ENCODE measurements at regions not wholly inside any gene's neighbourhood (a gene's known extent, or its start where the extent isn't known, plus 50 kb on each side); places are given as distances from the start of the nearest gene placed in this dataset.

GRCh38 chr4:17414392-17414791, 97.5 kb downstream of the QDPR start:
- no peak overlapping the region for H3K9ac ChIP-seq
- no peaks in the 10 kb centered on the region for H3K4me1 ChIP-seq
- H3K4me3 ChIP-seq (ENCODE audit: low read depth, low read length), result no peak overlapping the region
- H2AFZ ChIP-seq, result no peak overlapping the region
- H3K36me3 ChIP-seq (ENCODE audit: control insufficient read depth, insufficient read depth, low read length), result no peaks in the 10 kb centered on the region
- no peaks in the 10 kb centered on the region for H3K9me3 ChIP-seq (ENCODE audit: control insufficient read depth, low read length)
- H3K27ac ChIP-seq, result no peak overlapping the region
- no peaks in the 10 kb centered on the region for H3K27me3 ChIP-seq (ENCODE audit: control insufficient read depth, insufficient read depth, low read length)
- H3K4me2 ChIP-seq (ENCODE audit: low read length), result no peak overlapping the region
- H3K79me2 ChIP-seq, result no peaks in the 10 kb centered on the region
- TF ChIP-seq, protein P1, sequence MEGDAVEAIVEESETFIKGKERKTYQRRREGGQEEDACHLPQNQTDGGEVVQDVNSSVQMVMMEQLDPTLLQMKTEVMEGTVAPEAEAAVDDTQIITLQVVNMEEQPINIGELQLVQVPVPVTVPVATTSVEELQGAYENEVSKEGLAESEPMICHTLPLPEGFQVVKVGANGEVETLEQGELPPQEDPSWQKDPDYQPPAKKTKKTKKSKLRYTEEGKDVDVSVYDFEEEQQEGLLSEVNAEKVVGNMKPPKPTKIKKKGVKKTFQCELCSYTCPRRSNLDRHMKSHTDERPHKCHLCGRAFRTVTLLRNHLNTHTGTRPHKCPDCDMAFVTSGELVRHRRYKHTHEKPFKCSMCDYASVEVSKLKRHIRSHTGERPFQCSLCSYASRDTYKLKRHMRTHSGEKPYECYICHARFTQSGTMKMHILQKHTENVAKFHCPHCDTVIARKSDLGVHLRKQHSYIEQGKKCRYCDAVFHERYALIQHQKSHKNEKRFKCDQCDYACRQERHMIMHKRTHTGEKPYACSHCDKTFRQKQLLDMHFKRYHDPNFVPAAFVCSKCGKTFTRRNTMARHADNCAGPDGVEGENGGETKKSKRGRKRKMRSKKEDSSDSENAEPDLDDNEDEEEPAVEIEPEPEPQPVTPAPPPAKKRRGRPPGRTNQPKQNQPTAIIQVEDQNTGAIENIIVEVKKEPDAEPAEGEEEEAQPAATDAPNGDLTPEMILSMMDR (IDR thresholded peaks at IDR 0.05), result no peak

DNA sequence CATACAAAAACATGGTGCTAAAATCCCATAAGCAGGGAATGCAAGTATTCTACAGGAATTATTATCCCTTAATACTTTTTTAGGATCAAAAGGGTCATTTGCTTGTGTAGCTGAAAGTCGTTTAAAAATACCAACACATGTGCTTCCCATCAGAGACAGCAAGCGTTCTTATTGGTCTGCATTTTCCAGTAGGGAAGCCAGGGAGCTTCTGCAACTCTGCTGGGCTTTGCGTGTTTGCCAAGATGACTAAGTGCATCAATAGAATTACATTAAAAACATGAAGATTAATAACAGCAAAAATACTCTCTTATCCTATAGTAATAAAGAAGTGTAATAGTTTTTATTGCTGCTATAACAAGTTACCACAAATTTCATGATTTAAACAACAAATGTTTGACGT, 111.2 kb downstream of the QDPR start:
- Histone ChIP-seq H2AFZ (no peak overlapping the region), H3K4me2 (ENCODE audit: low read length) (no peak overlapping the region), H3K4me3 (ENCODE audit: low read depth, low read length) (no peak overlapping the region), H3K4me1 (no peaks in the 10 kb centered on the region), H3K79me2 (no peaks in the 10 kb centered on the region), H3K9me3 (ENCODE audit: control insufficient read depth, low read length) (no peaks in the 10 kb centered on the region), H3K27me3 (ENCODE audit: control insufficient read depth, insufficient read depth, low read length) (no peaks in the 10 kb centered on the region), H3K36me3 (ENCODE audit: control insufficient read depth, insufficient read depth, low read length) (no peaks in the 10 kb centered on the region), H3K9ac (no peak overlapping the region), H3K27ac (no peak overlapping the region)
- TF ChIP-seq, protein P1 (IDR thresholded peaks at IDR 0.05), result no peak

DNA sequence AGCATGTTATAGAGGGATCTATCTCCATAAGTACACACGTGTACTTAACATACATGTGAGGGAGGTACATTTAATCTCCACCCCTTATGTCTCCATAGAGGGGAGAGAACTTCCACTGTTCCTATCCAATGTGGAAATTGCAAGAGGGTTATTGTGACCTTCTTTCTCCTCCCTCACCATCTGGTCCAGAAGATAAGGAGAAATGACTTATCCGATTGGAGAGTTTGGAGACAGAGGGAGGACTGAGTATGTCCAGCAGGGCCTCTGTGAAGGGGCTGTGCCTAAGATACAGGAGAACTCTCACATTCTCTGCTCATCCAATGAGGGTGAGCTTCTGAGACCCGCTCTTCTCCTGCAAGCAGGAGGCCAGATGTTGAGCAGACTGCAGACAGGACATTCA, 113.1 kb downstream of the QDPR start:
- Histone ChIP-seq H2AFZ (no peak overlapping the region), H3K36me3 (ENCODE audit: control insufficient read depth, insufficient read depth, low read length) (no peaks in the 10 kb centered on the region), H3K4me2 (ENCODE audit: low read length) (no peak overlapping the region), H3K9ac (no peak overlapping the region), H3K27me3 (ENCODE audit: control insufficient read depth, insufficient read depth, low read length) (no peaks in the 10 kb centered on the region), H3K27ac (no peak overlapping the region), H3K9me3 (ENCODE audit: control insufficient read depth, low read length) (no peaks in the 10 kb centered on the region), H3K79me2 (no peaks in the 10 kb centered on the region), H3K4me3 (ENCODE audit: low read depth, low read length) (no peak overlapping the region), H3K4me1 (no peaks in the 10 kb centered on the region)
- TF ChIP-seq, protein P1 (IDR thresholded peaks at IDR 0.05), result no peak

DNA sequence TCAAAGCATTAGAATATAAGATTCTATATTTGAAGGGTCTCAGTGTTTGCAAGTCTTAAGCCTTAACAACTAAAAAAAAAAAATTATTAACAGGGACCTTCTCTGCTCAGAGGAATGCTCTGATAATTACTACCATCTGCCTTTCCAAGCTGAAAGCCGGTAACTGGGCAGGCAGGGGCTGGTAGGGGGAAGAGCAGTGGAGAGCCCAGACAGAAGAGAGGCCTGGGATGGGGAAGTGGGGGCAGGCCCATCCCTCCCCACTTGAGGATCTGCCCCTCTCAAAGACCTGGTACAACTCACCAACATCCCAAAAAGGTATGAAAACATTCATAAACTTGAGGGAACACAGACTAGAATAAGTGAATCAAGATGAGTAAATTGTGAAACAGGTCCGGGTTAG, 113.9 kb downstream of the QDPR start:
- Histone ChIP-seq H3K4me1 (no peaks in the 10 kb centered on the region), H3K27me3 (ENCODE audit: control insufficient read depth, insufficient read depth, low read length) (no peaks in the 10 kb centered on the region), H3K4me3 (ENCODE audit: low read depth, low read length) (no peak overlapping the region), H3K4me2 (ENCODE audit: low read length) (no peak overlapping the region), H3K79me2 (no peaks in the 10 kb centered on the region), H3K9me3 (ENCODE audit: control insufficient read depth, low read length) (no peaks in the 10 kb centered on the region), H3K9ac (no peak overlapping the region), H2AFZ (no peak overlapping the region), H3K36me3 (ENCODE audit: control insufficient read depth, insufficient read depth, low read length) (no peaks in the 10 kb centered on the region), H3K27ac (no peak overlapping the region)
- TF ChIP-seq, protein P1 (IDR thresholded peaks at IDR 0.05), result no peak

DNA sequence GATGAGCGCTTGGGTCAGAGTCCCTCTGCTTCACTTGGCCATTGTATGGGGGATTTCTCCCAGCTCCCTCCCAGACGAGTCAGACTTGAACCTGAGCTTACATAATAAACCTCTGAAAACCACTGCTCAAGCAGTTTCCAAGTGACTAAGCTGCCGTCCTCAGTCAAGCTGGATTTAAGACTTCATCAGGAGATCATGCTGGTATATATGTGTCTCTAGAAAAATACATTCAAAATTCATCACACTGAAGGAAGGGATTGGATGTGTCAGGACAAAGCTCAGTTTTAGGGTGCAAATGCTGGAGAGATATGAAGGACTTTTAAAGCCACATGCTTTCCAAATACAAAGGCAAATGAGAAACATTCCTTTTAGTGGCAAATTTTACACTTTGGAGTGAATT, 114.3 kb downstream of the QDPR start:
- H3K9me3 ChIP-seq (ENCODE audit: control insufficient read depth, low read length), result no peaks in the 10 kb centered on the region
- no peaks in the 10 kb centered on the region for H3K27me3 ChIP-seq (ENCODE audit: control insufficient read depth, insufficient read depth, low read length)
- H3K9ac ChIP-seq, result no peak overlapping the region
- H2AFZ ChIP-seq, result no peak overlapping the region
- no peak overlapping the region for H3K4me3 ChIP-seq (ENCODE audit: low read depth, low read length)
- H3K4me1 ChIP-seq, result no peaks in the 10 kb centered on the region
- no peak overlapping the region for H3K4me2 ChIP-seq (ENCODE audit: low read length)
- H3K79me2 ChIP-seq, result no peaks in the 10 kb centered on the region
- H3K27ac ChIP-seq, result no peak overlapping the region
- H3K36me3 ChIP-seq (ENCODE audit: control insufficient read depth, insufficient read depth, low read length), result no peaks in the 10 kb centered on the region
- TF ChIP-seq, protein P1 (IDR thresholded peaks at IDR 0.05), result no peak
